ENCODE measurements at regions not wholly inside any gene's neighbourhood (a gene's known extent, or its start where the extent isn't known, plus 50 kb on each side); places are given as distances from the start of the nearest gene placed in this dataset.

GRCh38 chr21:16530656-16531055 is 800.9 kb downstream of the USP25 start:
- no peak for TF ChIP-seq CTCF (IDR thresholded peaks at IDR 0.05; ENCODE audit: extremely low read depth, insufficient read depth, missing control alignments)
- in situ Hi-C loops (cut with MboI; ENCODE audit: low pct_unique_long_range_greater_than_20kb, low sequenced_read_pairs, unreplicated experiment), result no loop called here
- no peak for DNase-seq (ENCODE audit: low spot score)

DNA sequence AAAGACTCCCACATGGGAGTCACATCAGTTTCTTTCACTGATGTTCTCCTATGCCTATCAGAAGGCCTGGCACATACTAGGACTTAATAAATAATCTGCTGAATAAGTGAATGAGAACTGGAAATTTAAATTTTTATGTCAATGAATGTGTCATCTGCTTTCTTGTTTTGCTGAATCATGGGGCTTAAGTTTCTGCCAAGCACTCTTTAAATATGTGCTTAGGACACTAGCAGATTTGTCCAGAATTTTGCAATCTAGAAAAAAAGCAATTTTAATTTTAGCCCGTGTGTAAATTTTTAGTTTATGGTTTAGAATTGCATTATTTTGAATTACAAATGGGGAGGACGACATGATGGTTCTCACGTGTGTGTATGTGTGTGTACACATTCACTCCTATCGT is 803.1 kb downstream of the USP25 start:
- no peak for DNase-seq (ENCODE audit: low spot score)
- in situ Hi-C loops (cut with MboI; ENCODE audit: low pct_unique_long_range_greater_than_20kb, low sequenced_read_pairs, unreplicated experiment), result no loop called here
- TF ChIP-seq CTCF (IDR thresholded peaks at IDR 0.05; ENCODE audit: extremely low read depth, insufficient read depth, missing control alignments), result no peak

GRCh38 chr21:16533692-16534407 is 804.1 kb downstream of the USP25 start:
- TF ChIP-seq CTCF (IDR thresholded peaks at IDR 0.05; ENCODE audit: extremely low read depth, insufficient read depth, missing control alignments), result no peak
- in situ Hi-C loops (cut with MboI; ENCODE audit: low pct_unique_long_range_greater_than_20kb, low sequenced_read_pairs, unreplicated experiment), result no loop called here
- no peak for DNase-seq (ENCODE audit: low spot score)

DNA sequence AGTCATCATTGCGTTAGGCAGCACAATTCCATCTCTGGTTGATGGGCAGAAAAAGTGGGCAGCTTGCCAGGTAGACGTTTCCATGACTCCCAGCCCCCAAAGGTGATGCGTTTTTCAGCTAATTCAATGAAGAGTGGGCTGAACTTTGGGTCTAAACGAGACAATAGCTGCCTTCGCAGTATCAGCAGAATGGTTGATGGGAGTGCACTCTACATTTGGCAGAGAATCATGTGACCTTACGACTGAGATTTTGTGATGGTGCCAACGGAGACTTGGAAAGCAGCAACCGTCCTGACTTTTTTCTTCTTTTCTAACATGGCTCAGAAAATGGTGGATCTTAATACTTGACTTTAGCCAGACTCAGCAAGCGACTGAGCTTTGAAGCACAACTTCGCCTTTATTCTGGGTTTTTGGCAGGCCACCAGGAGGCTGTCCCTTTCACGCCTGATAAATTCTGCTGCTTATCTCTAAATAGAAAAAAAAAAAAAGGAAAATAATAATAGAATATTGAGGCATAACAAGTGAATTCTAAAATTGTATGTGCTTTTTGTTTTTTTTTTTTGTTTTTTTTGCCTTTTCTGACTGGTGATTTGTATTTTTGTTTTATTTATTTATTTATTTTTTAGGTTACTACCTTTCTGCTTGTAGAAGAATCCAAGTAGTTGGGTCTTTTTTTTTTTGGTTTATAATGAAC is 804.8 kb downstream of the USP25 start:
- TF ChIP-seq CTCF (IDR thresholded peaks at IDR 0.05; ENCODE audit: extremely low read depth, insufficient read depth, missing control alignments), result no peak
- no peak for DNase-seq (ENCODE audit: low spot score)

DNA sequence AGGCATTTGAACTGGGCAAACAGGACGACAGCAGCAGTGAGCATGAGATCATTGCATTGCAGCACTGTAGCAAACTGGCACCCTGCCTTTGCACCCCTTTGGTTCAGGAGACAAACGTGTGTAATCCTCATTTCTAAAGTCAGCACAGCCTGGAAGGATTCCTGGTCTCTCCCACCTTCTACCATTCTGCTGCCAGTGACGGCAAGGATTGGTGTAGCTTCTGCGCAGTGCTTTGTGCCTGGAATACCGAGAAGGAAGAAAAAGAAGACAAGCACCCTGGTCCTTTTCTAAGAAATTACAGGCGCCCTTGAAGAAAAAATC is 805.3 kb downstream of the USP25 start:
- no peak for DNase-seq (ENCODE audit: low spot score)
- TF ChIP-seq CTCF (IDR thresholded peaks at IDR 0.05; ENCODE audit: extremely low read depth, insufficient read depth, missing control alignments), result no peak
- in situ Hi-C loops (cut with MboI; ENCODE audit: low pct_unique_long_range_greater_than_20kb, low sequenced_read_pairs, unreplicated experiment), result no loop called here

More for the DNA sequence above, 804.8 kb downstream of the USP25 start:
- in situ Hi-C loops (cut with MboI; ENCODE audit: low pct_unique_long_range_greater_than_20kb, low sequenced_read_pairs, unreplicated experiment), result no loop called here

- in situ Hi-C loops (cut with MboI; ENCODE audit: low pct_unique_long_range_greater_than_20kb, low sequenced_read_pairs, unreplicated experiment), result no loop called here
- DNase-seq (ENCODE audit: low spot score), result no peak
- no peak for TF ChIP-seq CTCF (IDR thresholded peaks at IDR 0.05; ENCODE audit: extremely low read depth, insufficient read depth, missing control alignments)
Observed at GRCh38 chr21:16535626-16536025, 805.8 kb downstream of the USP25 start.
